MM.1S (cell line): ENCODE measurements at regions not wholly inside any gene's neighbourhood (a gene's known extent, or its start where the extent isn't known, plus 50 kb on each side); places are given as distances from the start of the nearest gene placed in this dataset.

Source experiments
- EZH2phosphoT487 ChIP-seq: fragments of 300-600 bp; sonication (generic); IDR thresholded peaks from 2 replicates; pipeline ENCODE4 v1.6.1; 2018; ENCODE audit warnings: antibody characterized with exemption, low read length
- TF ChIP-seq, protein P1 (sequence below): fragments of 300-600 bp; sonication (generic); IDR thresholded peaks from 2 replicates; pipeline ENCODE4 v1.5.1; 2016; ENCODE audit warnings: antibody characterized with exemption, low read length, mixed read lengths

GRCh38 chr10:6795541-6795940 is 215.5 kb upstream of the PRKCQ start:
- TF ChIP-seq EZH2phosphoT487: no peak
- TF ChIP-seq, protein P1, sequence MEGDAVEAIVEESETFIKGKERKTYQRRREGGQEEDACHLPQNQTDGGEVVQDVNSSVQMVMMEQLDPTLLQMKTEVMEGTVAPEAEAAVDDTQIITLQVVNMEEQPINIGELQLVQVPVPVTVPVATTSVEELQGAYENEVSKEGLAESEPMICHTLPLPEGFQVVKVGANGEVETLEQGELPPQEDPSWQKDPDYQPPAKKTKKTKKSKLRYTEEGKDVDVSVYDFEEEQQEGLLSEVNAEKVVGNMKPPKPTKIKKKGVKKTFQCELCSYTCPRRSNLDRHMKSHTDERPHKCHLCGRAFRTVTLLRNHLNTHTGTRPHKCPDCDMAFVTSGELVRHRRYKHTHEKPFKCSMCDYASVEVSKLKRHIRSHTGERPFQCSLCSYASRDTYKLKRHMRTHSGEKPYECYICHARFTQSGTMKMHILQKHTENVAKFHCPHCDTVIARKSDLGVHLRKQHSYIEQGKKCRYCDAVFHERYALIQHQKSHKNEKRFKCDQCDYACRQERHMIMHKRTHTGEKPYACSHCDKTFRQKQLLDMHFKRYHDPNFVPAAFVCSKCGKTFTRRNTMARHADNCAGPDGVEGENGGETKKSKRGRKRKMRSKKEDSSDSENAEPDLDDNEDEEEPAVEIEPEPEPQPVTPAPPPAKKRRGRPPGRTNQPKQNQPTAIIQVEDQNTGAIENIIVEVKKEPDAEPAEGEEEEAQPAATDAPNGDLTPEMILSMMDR: no peak
